Stimulated activated memory B cell treated with anti-CD40 and anti-IgM and Interleukin-4, amounts not matched to agents 10 μg/mL and 1 μg/mL and 100 μg/mL, for 72 hours (primary cell): ENCODE measurements at regions not wholly inside any gene's neighbourhood (a gene's known extent, or its start where the extent isn't known, plus 50 kb on each side); places are given as distances from the start of the nearest gene placed in this dataset.
A peak's percentile ranks its signal among the peaks of the same experiment; 100 is the strongest.

Experiments
- ATAC-seq: fragments of 150-1000 bp; cut with Tn5 transposase; 2 replicates; pipeline ENCODE4 v1.10.0; 2021
- H3K27ac Mint-ChIP-seq: one replicate; pipeline ENCODE4 v1.8.0; 2022; ENCODE audit warnings: mild to moderate bottlenecking, mixed read lengths
- H3K27me3 Mint-ChIP-seq: one replicate; pipeline ENCODE4 v1.8.0; 2022; ENCODE audit warnings: mixed read lengths
- H3K36me3 Mint-ChIP-seq: one replicate; pipeline ENCODE4 v1.8.0; 2022; ENCODE audit warnings: mixed read lengths
- H3K4me1 Mint-ChIP-seq: one replicate; pipeline ENCODE4 v1.8.0; 2022; ENCODE audit warnings: mixed read lengths
- H3K4me3 Mint-ChIP-seq: one replicate; pipeline ENCODE4 v1.8.0; 2022; ENCODE audit warnings: mild to moderate bottlenecking, moderate library complexity, mixed read lengths
- H3K9me3 Mint-ChIP-seq: one replicate; pipeline ENCODE4 v1.8.0; 2022; ENCODE audit warnings: mixed read lengths

GRCh38 chr15:62636823-62637573, 405.5 kb upstream of the TPM1 start:
- Mint-ChIP-seq H3K4me1 (peaks cover 5% of the 10 kb centered on the region), H3K27me3 (peaks cover under 1% of the 10 kb centered on the region), H3K4me3 (no peak overlapping the region), H3K36me3 (no peaks in the 10 kb centered on the region), H3K27ac (no peak overlapping the region), H3K9me3 (no peaks in the 10 kb centered on the region)
- no peak for ATAC-seq

- no peaks in the 10 kb centered on the region for H3K36me3 Mint-ChIP-seq
- peaks cover 5% of the 10 kb centered on the region for H3K4me1 Mint-ChIP-seq
- H3K27ac Mint-ChIP-seq: no peak overlapping the region
- no peaks in the 10 kb centered on the region for H3K27me3 Mint-ChIP-seq
- no peaks in the 10 kb centered on the region for H3K9me3 Mint-ChIP-seq
- no peak for ATAC-seq
- H3K4me3 Mint-ChIP-seq: no peak overlapping the region
Measured at GRCh38 chr15:62637574-62637897, 405.0 kb upstream of the TPM1 start.

- H3K9me3 Mint-ChIP-seq: no peaks in the 10 kb centered on the region
- no peak for ATAC-seq
- no peak overlapping the region for H3K27ac Mint-ChIP-seq
- no peaks in the 10 kb centered on the region for H3K36me3 Mint-ChIP-seq
- H3K4me1 Mint-ChIP-seq: peaks cover 5% of the 10 kb centered on the region
- no peaks in the 10 kb centered on the region for H3K27me3 Mint-ChIP-seq
- no peak overlapping the region for H3K4me3 Mint-ChIP-seq
Measured at GRCh38 chr15:62637950-62638619, 404.5 kb upstream of the TPM1 start.

- no peaks in the 10 kb centered on the region for H3K9me3 Mint-ChIP-seq
Measured at GRCh38 chr15:62639432-62639831, 403.1 kb upstream of the TPM1 start.

GRCh38 chr15:62639906-62640605, 402.5 kb upstream of the TPM1 start:
- H3K9me3 Mint-ChIP-seq: no peaks in the 10 kb centered on the region
- H3K4me3 Mint-ChIP-seq: no peak overlapping the region
- H3K4me1 Mint-ChIP-seq: peaks cover 5% of the 10 kb centered on the region
- no peaks in the 10 kb centered on the region for H3K27me3 Mint-ChIP-seq
- H3K36me3 Mint-ChIP-seq: no peaks in the 10 kb centered on the region
- H3K27ac Mint-ChIP-seq: no peak overlapping the region
- no peak for ATAC-seq

More at GRCh38 chr15:62639432-62639831, 403.1 kb upstream of the TPM1 start:
- no peak for ATAC-seq
- Mint-ChIP-seq H3K27me3 (no peaks in the 10 kb centered on the region), H3K4me1 (peaks cover 5% of the 10 kb centered on the region), H3K4me3 (no peak overlapping the region), H3K36me3 (no peaks in the 10 kb centered on the region), H3K27ac (no peak overlapping the region)

- Mint-ChIP-seq H3K27ac (no peak overlapping the region), H3K4me1 (no peaks in the 10 kb centered on the region), H3K27me3 (no peaks in the 10 kb centered on the region), H3K9me3 (no peaks in the 10 kb centered on the region), H3K36me3 (no peaks in the 10 kb centered on the region), H3K4me3 (no peak overlapping the region)
- no peak for ATAC-seq
Measured at GRCh38 chr15:62641825-62642224, 400.7 kb upstream of the TPM1 start.

- Mint-ChIP-seq H3K4me3 (no peak overlapping the region), H3K9me3 (no peaks in the 10 kb centered on the region), H3K27me3 (no peaks in the 10 kb centered on the region), H3K27ac (no peak overlapping the region), H3K4me1 (no peaks in the 10 kb centered on the region), H3K36me3 (no peaks in the 10 kb centered on the region)
- ATAC-seq: no peak
Measured at GRCh38 chr15:62643572-62643971, 399.0 kb upstream of the TPM1 start.

GRCh38 chr15:62644216-62644888, 398.2 kb upstream of the TPM1 start:
- H3K4me1 Mint-ChIP-seq: peaks cover 6% of the 10 kb centered on the region
- no peaks in the 10 kb centered on the region for H3K9me3 Mint-ChIP-seq
- H3K27ac Mint-ChIP-seq: no peak overlapping the region
- no peak for ATAC-seq
- H3K4me3 Mint-ChIP-seq: no peak overlapping the region
- no peaks in the 10 kb centered on the region for H3K27me3 Mint-ChIP-seq
- no peaks in the 10 kb centered on the region for H3K36me3 Mint-ChIP-seq

- no peak for ATAC-seq
- Mint-ChIP-seq H3K36me3 (no peaks in the 10 kb centered on the region), H3K9me3 (no peaks in the 10 kb centered on the region), H3K4me3 (no peak overlapping the region), H3K4me1 (peaks cover 9% of the 10 kb centered on the region), H3K27me3 (peaks cover 3% of the 10 kb centered on the region), H3K27ac (no peak overlapping the region)
Measured at GRCh38 chr15:62644889-62645742, 397.4 kb upstream of the TPM1 start.

GRCh38 chr15:62647202-62647842, 395.2 kb upstream of the TPM1 start:
- no peak for ATAC-seq
- Mint-ChIP-seq H3K4me3 (no peak overlapping the region), H3K9me3 (no peaks in the 10 kb centered on the region), H3K36me3 (peaks cover under 1% of the 10 kb centered on the region), H3K27me3 (peaks cover 12% of the 10 kb centered on the region), H3K4me1 (peaks cover 9% of the 10 kb centered on the region), H3K27ac (no peak overlapping the region)

GRCh38 chr15:62647843-62648505, 394.6 kb upstream of the TPM1 start:
- Mint-ChIP-seq H3K36me3 (peaks cover 5% of the 10 kb centered on the region), H3K4me3 (no peak overlapping the region), H3K27ac (no peak overlapping the region), H3K27me3 (peaks cover 17% of the 10 kb centered on the region), H3K4me1 (peaks cover 9% of the 10 kb centered on the region), H3K9me3 (no peaks in the 10 kb centered on the region)
- ATAC-seq: no peak

GRCh38 chr15:62648954-62649353, 393.6 kb upstream of the TPM1 start:
- peaks cover 5% of the 10 kb centered on the region for H3K36me3 Mint-ChIP-seq
- H3K4me1 Mint-ChIP-seq: peaks cover 9% of the 10 kb centered on the region
- no peak overlapping the region for H3K4me3 Mint-ChIP-seq
- peaks cover 17% of the 10 kb centered on the region for H3K27me3 Mint-ChIP-seq
- ATAC-seq: peak; percentile 53
- no peak overlapping the region for H3K27ac Mint-ChIP-seq
- H3K9me3 Mint-ChIP-seq: no peaks in the 10 kb centered on the region

GRCh38 chr15:62649793-62650420, 392.6 kb upstream of the TPM1 start:
- H3K27ac Mint-ChIP-seq: no peak overlapping the region
- H3K9me3 Mint-ChIP-seq: peaks cover 3% of the 10 kb centered on the region
- peaks cover 17% of the 10 kb centered on the region for H3K27me3 Mint-ChIP-seq
- peak; percentile 77 for ATAC-seq
- H3K4me1 Mint-ChIP-seq: peaks cover 9% of the 10 kb centered on the region
- no peak overlapping the region for H3K4me3 Mint-ChIP-seq
- H3K36me3 Mint-ChIP-seq: peaks cover 5% of the 10 kb centered on the region
